SK-N-SH (cell line): ENCODE measurements at regions not wholly inside any gene's neighbourhood (a gene's known extent, or its start where the extent isn't known, plus 50 kb on each side); places are given as distances from the start of the nearest gene placed in this dataset.

Source experiments
- CTCF ChIA-PET: fragments of 300-600, 350-600 bp; formaldehyde crosslinking; extraction: SDS; loops from one replicate; lab custom pipeline; 2021; lab: Yijun Ruan, JAX
- POLR2A ChIA-PET: fragments of 350-600 bp; sonication (Branson Sonifier 250); formaldehyde crosslinking; extraction: SDS; loops from one replicate; lab custom pipeline; 2020; ENCODE audit warnings: antibody characterized with exemption, inconsistent platforms; lab: Yijun Ruan, JAX
- DNase-seq: peaks from one replicate; pipeline ENCODE4 v3.0.0; 2012
- H2AFZ ChIP-seq: fragments of 200-600 bp; sonication (generic); 2 replicates; pipeline ENCODE4 v1.8.1; 2016; ENCODE audit warnings: antibody characterized with exemption, mild to moderate bottlenecking, low read depth
- H3F3A ChIP-seq: fragments of 200-600 bp; sonication (generic); replicated peaks from 2 replicates; pipeline ENCODE3; 2016; ENCODE audit warnings: antibody characterized with exemption, mild to moderate bottlenecking; ENCODE audit not compliant: insufficient read depth
- H3K27ac ChIP-seq, 2 experiments: fragments of 200-500 bp in 1 of 2; fragments of 200-600 bp in 1 of 2; sonication (Bioruptor generic) in 1 of 2; sonication (generic), shearing (Covaris generic) in 1 of 2; 2 replicates each; pipeline versions ENCODE4 v1.5.1 to v1.6.1; 2014 to 2016; ENCODE audit warnings: low read depth in 2 of 2, inconsistent platforms in 1 of 2, low read length in 1 of 2, mild to moderate bottlenecking in 1 of 2, mixed read lengths in 1 of 2
- H3K27me3 ChIP-seq: fragments of 200-600 bp; sonication (generic), shearing (Covaris generic); 2 replicates; pipeline ENCODE4 v1.6.1; 2016; ENCODE audit warnings: mixed run types; ENCODE audit not compliant: insufficient read depth
- H3K36me3 ChIP-seq, 2 experiments: fragments of 200-500 bp in 1 of 2; fragments of 200-600 bp in 1 of 2; sonication (Bioruptor generic) in 1 of 2; sonication (generic) in 1 of 2; replicated peaks in 1 of 2; 2 replicates each; pipeline versions ENCODE3 to v1.5.1; 2014 to 2016; ENCODE audit warnings: low read length in 1 of 2, mild to moderate bottlenecking in 1 of 2; ENCODE audit not compliant: insufficient read depth in 2 of 2, control insufficient read depth in 1 of 2
- H3K4me1 ChIP-seq, 2 experiments: fragments of 200-500 bp in 1 of 2; fragments of 200-600 bp in 1 of 2; sonication (Bioruptor generic) in 1 of 2; sonication (generic), shearing (Covaris generic) in 1 of 2; 2 replicates each; pipeline versions ENCODE4 v1.5.1 to v1.6.1; 2014 to 2016; ENCODE audit warnings: low read depth in 1 of 2, low read length in 1 of 2, mixed run types in 1 of 2; ENCODE audit not compliant: insufficient read depth in 2 of 2, control insufficient read depth in 1 of 2
- H3K4me2 ChIP-seq: fragments of 200-600 bp; sonication (generic), shearing (Covaris generic); 2 replicates; pipeline ENCODE4 v1.6.1; 2017; ENCODE audit warnings: mixed run types
- H3K4me3 ChIP-seq, 2 experiments: fragments of 200-500 bp in 1 of 2; fragments of 200-600 bp in 1 of 2; sonication (Bioruptor generic) in 1 of 2; sonication (generic), shearing (Covaris generic) in 1 of 2; 2 replicates each; pipeline versions ENCODE4 v1.5.1 to v1.8.1; 2014 to 2016; ENCODE audit warnings: low read depth in 2 of 2, inconsistent platforms in 1 of 2, low read length in 1 of 2, mild to moderate bottlenecking in 1 of 2, mixed read lengths in 1 of 2, moderate library complexity in 1 of 2
- H3K79me2 ChIP-seq: fragments of 200-600 bp; sonication (generic); 2 replicates; pipeline ENCODE4 v1.8.1; 2017; ENCODE audit warnings: mild to moderate bottlenecking; ENCODE audit not compliant: insufficient read depth
- H3K9ac ChIP-seq: fragments of 200-600 bp; sonication (generic); 2 replicates; pipeline ENCODE4 v1.6.1; 2017; ENCODE audit warnings: mixed run types
- H3K9me2 ChIP-seq: fragments of 200-600 bp; sonication (generic); 2 replicates; pipeline ENCODE4 v1.6.1; 2017; ENCODE audit warnings: mixed run types
- H3K9me3 ChIP-seq: fragments of 200-600 bp; sonication (generic); 2 replicates; pipeline ENCODE4 v1.6.1; 2017; ENCODE audit warnings: mixed run types, mild to moderate bottlenecking, moderate library complexity
- H4K20me1 ChIP-seq: fragments of 200-600 bp; sonication (generic); 2 replicates; pipeline ENCODE4 v1.6.1; 2017; ENCODE audit warnings: mild to moderate bottlenecking, mixed run types; ENCODE audit not compliant: insufficient read depth
- CHD2 ChIP-seq: fragments of 150-350 bp; IDR thresholded peaks from 2 replicates; pipeline ENCODE4 v1.6.1; 2018; ENCODE audit warnings: low read length; ENCODE audit not compliant: partially characterized antibody
- CTCF ChIP-seq: fragments of 200-600 bp; sonication (generic); IDR thresholded peaks from 2 replicates; pipeline ENCODE4 v1.6.1; 2017; ENCODE audit warnings: antibody characterized with exemption, mild to moderate bottlenecking, moderate library complexity
- ELF1 ChIP-seq: IDR thresholded peaks from 2 replicates; pipeline ENCODE4 v1.4.0; 2012
- EZH2phosphoT487 ChIP-seq: fragments of 200-600 bp; sonication (generic); IDR thresholded peaks from 2 replicates; pipeline ENCODE4 v1.6.1; 2017; ENCODE audit warnings: low read depth, mixed run types, mild to moderate bottlenecking, antibody characterized with exemption, moderate library complexity, borderline replicate concordance
- FOXM1 ChIP-seq: IDR thresholded peaks from 2 replicates; pipeline ENCODE4 v1.4.0; 2012; ENCODE audit warnings: low read depth, mild to moderate bottlenecking
- GABPA ChIP-seq: IDR thresholded peaks from 2 replicates; pipeline ENCODE4 v1.4.0; 2012; ENCODE audit warnings: low read depth, mild to moderate bottlenecking
- IRF3 ChIP-seq: fragments of 150-350 bp; IDR thresholded peaks from 2 replicates; pipeline ENCODE4 v1.6.1; 2016; ENCODE audit warnings: mild to moderate bottlenecking, low read depth, low read length
- JUND ChIP-seq: IDR thresholded peaks from 2 replicates; pipeline ENCODE4 v1.4.0; 2012
- PBX3 ChIP-seq: IDR thresholded peaks from 2 replicates; pipeline ENCODE4; 2012
- RAD21 ChIP-seq: IDR thresholded peaks from 2 replicates; pipeline ENCODE4 v1.6.1; 2012; ENCODE audit warnings: mild to moderate bottlenecking, low read length
- REST ChIP-seq: IDR thresholded peaks from 2 replicates; pipeline ENCODE4 v1.6.1; 2012; ENCODE audit warnings: mild to moderate bottlenecking, low read depth, low read length, moderate library complexity
- RFX5 ChIP-seq: IDR thresholded peaks from 2 replicates; pipeline ENCODE4 v1.6.1; 2012; ENCODE audit warnings: mild to moderate bottlenecking, improper control_type of control experiment, low read length
- RXRA ChIP-seq: IDR thresholded peaks from 2 replicates; pipeline ENCODE4 v1.4.0; 2012; ENCODE audit warnings: low read depth, mild to moderate bottlenecking, borderline replicate concordance
- SIN3A ChIP-seq: IDR thresholded peaks from 2 replicates; pipeline ENCODE4 v1.6.1; 2012; ENCODE audit warnings: low read depth, mild to moderate bottlenecking, low read length, moderate library complexity, borderline replicate concordance
- SMC3 ChIP-seq: IDR thresholded peaks from 2 replicates; pipeline ENCODE4 v1.6.1; 2012; ENCODE audit warnings: low read depth, low read length, improper control_type of control experiment
- TAF1 ChIP-seq: IDR thresholded peaks from 2 replicates; pipeline ENCODE4 v1.6.1; 2012; ENCODE audit warnings: low read depth, mild to moderate bottlenecking, low read length, moderate library complexity, borderline replicate concordance
- ZBTB33 ChIP-seq: IDR thresholded peaks from 2 replicates; pipeline ENCODE4 v1.4.0; 2012; ENCODE audit warnings: low read depth, borderline replicate concordance
- WGBS: methylation state at CpG from one replicate; pipeline ENCODE4 v1.1.6; 2017; ENCODE audit warnings: low lambda C conversion rate; 5-methylcytosine and 5-hydroxymethylcytosine counted together

- Histone ChIP-seq H2AFZ (0 out of 2 replicates have a peak overlapping the region, but pooled peaks have one; percentile 35), H3K79me2 (no peaks in the 10 kb centered on the region), H3K9me2 (no peaks in the 10 kb centered on the region), H3K9me3 (no peaks in the 10 kb centered on the region), H3K27ac (no peak overlapping the region), H3K4me1 (peaks cover 0 to 4% of the 10 kb centered on the region in 2 experiments; a peak in 1 of 4 replicates), H3F3A (no peaks in the 10 kb centered on the region), H4K20me1 (no peaks in the 10 kb centered on the region), H3K9ac (no peak overlapping the region), H3K4me2 (no peak overlapping the region), H3K4me3 (no peak overlapping the region), H3K27me3 (no peaks in the 10 kb centered on the region), H3K36me3 (no peaks in the 10 kb centered on the region)
- TF ChIP-seq EZH2phosphoT487 (no peak), ZBTB33 (no peak), RAD21 (no peak), JUND (no peak), SMC3 (no peak), ELF1 (no peak), REST (no peak), RXRA (no peak), RFX5 (no peak), CHD2 (no peak), CTCF (no peak), PBX3 (no peak), IRF3 (no peak), GABPA (no peak), FOXM1 (no peak), SIN3A (no peak), TAF1 (no peak)
- ChIA-PET CTCF (interaction anchor here (1.0 kb wide), 1 partner anchor 252 kb away, joined by 3 read pairs; no protein-coding TSS in a partner anchor), POLR2A (no interaction called here)
- no peak for DNase-seq
- WGBS = 58% methylated on average over 4 of the region's 4 CpGs
Measured at GRCh38 chr2:234753701-234754100, 198.1 kb upstream of the SH3BP4 start.
